ENCODE measurements at regions not wholly inside any gene's neighbourhood (a gene's known extent, or its start where the extent isn't known, plus 50 kb on each side); places are given as distances from the start of the nearest gene placed in this dataset.

- no peak overlapping the region for H3T11ph ChIP-seq (ENCODE audit: low read length)
- no peak overlapping the region for H2BK15ac ChIP-seq (ENCODE audit: low read depth, low read length)
- TF ChIP-seq CTCF (conservative IDR thresholded peaks at IDR 0.05), result no peak
- no peaks in the 10 kb centered on the region for H3K36me3 Mint-ChIP-seq (ENCODE audit: insufficient read depth in 1 of 3, low read depth in 3 of 3)
- no peak overlapping the region for H2BK20ac ChIP-seq (ENCODE audit: low read depth, low read length, poor library complexity, severe bottlenecking)
- H3K9ac ChIP-seq (ENCODE audit: extremely low read depth, insufficient read length, low read length), result no peak overlapping the region
- H2BK5ac ChIP-seq (ENCODE audit: insufficient read length, low read length), result no peak overlapping the region
- H3K27ac Mint-ChIP-seq, result no peak overlapping the region
- H3K14ac ChIP-seq (ENCODE audit: insufficient read depth, low read length), result no peak overlapping the region
- H2AFZ ChIP-seq (ENCODE audit: low read length), result no peak overlapping the region
- no peak overlapping the region for H3K23ac ChIP-seq (ENCODE audit: insufficient read length, low read depth, low read length)
- 0 out of 2 replicates have a peak, but pooled peaks cover 2% of the 10 kb centered on the region for H3K4me1 ChIP-seq (ENCODE audit: insufficient read depth, low read length)
- H3K56ac ChIP-seq (ENCODE audit: insufficient read length, low read depth, low read length), result no peak overlapping the region
- no peaks in the 10 kb centered on the region for H3K79me2 ChIP-seq (ENCODE audit: insufficient read depth, low read length)
- no peaks in the 10 kb centered on the region; a peak in 1 of 5 replicates for H3K9me3 Mint-ChIP-seq
- whole genome bisulfite sequencing (ENCODE audit: extremely low coverage, insufficient read length, low lambda C conversion rate), result no CpG with 5 or more reads among the region's 10 CpGs
- no peak overlapping the region for H3K4me3 Mint-ChIP-seq
- H3K27me3 ChIP-seq (ENCODE audit: insufficient read depth, low read length), result no peaks in the 10 kb centered on the region; the same call in 1 of the 2 replicates
- no peaks in the 10 kb centered on the region for H3K79me1 ChIP-seq (ENCODE audit: insufficient read depth, low read depth, low read length, poor library complexity, severe bottlenecking)
- no peak overlapping the region for H4K8ac ChIP-seq (replicated peaks; ENCODE audit: insufficient read length, low read depth, low read length)
- no peak overlapping the region for H3K18ac ChIP-seq (ENCODE audit: insufficient read length, low read depth, low read length)
- H3K27me3 Mint-ChIP-seq (ENCODE audit: low read depth), result peaks cover 23% of the 10 kb centered on the region
- no peak overlapping the region for H3K4me2 ChIP-seq (ENCODE audit: insufficient read depth, insufficient read length, low read length)
- peaks cover 30 to 31% of the 10 kb centered on the region in 2 experiments for H3K4me1 Mint-ChIP-seq
- no peaks in the 10 kb centered on the region for H3K9me3 ChIP-seq (ENCODE audit: control insufficient read depth, low read depth, low read length)
- no peak overlapping the region for H3K4ac ChIP-seq (ENCODE audit: low read depth, low read length)
- H3K27ac ChIP-seq (ENCODE audit: insufficient read length, low read depth, low read length), result no peak overlapping the region
- H3K23me2 ChIP-seq (ENCODE audit: insufficient read length, low read depth, low read length, poor library complexity, severe bottlenecking), result no peaks in the 10 kb centered on the region
- no peaks in the 10 kb centered on the region for H4K20me1 ChIP-seq (ENCODE audit: control insufficient read depth, insufficient read depth, insufficient read length)
- no peak for DNase-seq
- no peak overlapping the region for H2BK12ac ChIP-seq (ENCODE audit: insufficient read length, low read depth, low read length)
- H4K5ac ChIP-seq (ENCODE audit: insufficient read length, low read depth, low read length), result no peak overlapping the region
- H2AK5ac ChIP-seq (ENCODE audit: insufficient read length, low read length), result no peak overlapping the region
- H4K91ac ChIP-seq (ENCODE audit: insufficient read length, low read depth, low read length), result no peak overlapping the region
- H2BK120ac ChIP-seq (ENCODE audit: low read depth, low read length, poor library complexity, severe bottlenecking), result no peak overlapping the region
Observed at GRCh38 chr3:194206320-194206719, 70.4 kb downstream of the HES1 start.

Data from H9 (cell line).